ENCODE measurements at regions not wholly inside any gene's neighbourhood (a gene's known extent, or its start where the extent isn't known, plus 50 kb on each side); places are given as distances from the start of the nearest gene placed in this dataset.
"Not testable (repeated sequence)": the region's sequence is repeated elsewhere in the genome, so short reads cannot be mapped to it uniquely, and the experiment has no call there.

DNA sequence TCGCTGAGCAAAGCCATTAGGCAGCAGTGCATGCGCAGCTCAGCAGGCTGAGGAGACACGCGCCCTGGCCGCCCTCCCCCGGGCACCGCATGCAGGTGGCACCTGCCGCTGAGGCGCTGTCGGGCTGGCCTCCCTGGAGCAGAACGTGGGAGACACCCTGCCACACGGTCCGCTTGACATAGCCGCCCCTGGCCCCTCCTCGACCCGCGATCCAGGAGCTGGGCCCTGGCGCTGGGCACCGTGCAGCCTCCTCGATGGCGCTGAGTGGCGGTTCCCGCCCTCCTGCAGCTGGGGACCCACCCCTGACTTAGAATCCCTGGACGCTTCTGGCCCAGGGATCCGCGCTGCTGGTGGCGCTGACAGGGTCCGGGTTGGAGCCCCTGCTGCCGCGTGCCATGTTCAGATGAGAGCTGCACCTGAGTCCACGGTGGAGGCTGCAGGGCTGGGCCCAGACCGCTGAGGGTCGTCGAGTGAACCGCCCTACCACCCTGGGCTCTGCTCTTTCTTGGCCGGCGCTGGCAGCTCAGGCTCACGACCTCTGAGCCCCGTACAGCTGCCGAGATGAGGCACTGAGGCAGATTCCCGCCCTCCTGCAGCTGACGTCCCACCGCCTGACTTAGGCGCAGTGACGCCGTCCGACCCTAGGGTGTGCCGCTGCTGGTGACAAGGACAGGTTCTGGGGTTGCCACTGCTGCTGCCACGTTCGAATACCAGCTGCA lies 116.8 kb downstream of the OR13A1 start:
- DNase-seq (ENCODE audit: low read depth): no peak

DNA sequence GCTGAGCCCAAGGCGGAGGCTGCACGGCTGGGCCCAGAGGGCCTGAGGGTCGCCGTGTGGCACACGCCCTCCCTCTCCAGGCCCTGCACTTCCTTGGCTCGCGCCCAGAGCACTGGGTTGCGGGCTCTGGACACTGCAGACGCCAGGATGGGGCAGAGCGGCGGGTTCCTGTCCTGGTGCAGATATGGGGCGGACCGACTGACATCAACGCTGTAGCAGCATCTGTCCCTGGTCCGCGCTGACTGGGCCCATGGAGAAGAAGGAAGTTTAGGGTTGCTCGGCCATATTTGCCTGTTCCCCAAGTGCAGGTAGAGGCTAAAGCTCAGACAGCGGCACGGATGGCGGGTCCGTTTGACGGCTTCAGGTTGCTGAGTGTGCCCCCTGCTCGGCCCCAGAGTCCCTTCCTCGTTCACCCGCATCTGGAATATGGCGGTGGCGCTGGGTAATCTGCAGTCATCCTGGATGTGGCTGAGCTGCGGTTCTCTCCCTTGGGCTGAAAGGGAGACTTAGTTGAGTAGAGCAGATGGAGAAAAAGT lies 116.1 kb downstream of the OR13A1 start:
- no peak for DNase-seq (ENCODE audit: low read depth)

DNA sequence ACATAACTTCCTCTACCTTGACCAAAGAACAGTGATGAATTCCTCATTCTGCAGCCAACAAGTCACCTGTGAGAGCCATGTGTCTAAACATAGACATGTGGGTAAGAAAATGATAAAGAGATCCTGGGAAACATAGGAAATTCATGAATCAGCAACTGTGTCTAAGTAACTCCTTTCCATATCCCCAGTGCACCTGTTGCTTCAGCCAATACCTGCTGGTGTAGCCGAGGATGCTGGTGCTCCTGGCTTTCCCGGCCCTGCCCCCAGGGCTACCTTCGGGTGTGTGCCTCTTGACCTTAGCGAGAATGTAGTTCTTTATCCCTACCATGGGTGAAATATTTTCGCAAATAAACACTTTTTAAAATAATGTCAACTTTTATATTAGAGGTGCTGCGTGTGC lies 114.1 kb downstream of the OR13A1 start:
- no peak for DNase-seq (ENCODE audit: low read depth)

DNA sequence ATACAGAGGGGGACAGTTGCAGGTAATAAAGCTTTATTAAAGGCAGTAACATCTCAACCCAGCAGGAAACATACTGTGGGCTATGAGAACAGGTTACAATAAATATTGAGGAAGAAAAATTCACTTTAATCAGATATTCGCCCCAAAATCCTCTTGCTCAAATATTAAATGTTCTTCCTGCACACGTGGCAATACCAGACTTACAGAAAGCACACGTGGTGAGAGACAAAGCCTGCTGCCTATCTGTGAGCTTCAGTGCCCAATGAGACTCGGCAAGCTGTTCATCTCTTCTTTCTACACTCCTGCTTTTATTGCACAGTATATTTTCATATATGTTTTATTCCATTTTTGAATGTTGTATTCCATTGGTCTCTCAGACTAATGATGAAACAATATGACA lies 113.2 kb downstream of the OR13A1 start:
- DNase-seq (ENCODE audit: low read depth): no peak

GRCh38 chr10:45204954-45205775 lies 110.2 kb downstream of the OR13A1 start:
- no peak for DNase-seq (ENCODE audit: low read depth)

- DNase-seq (ENCODE audit: low read depth): no peak
Observed at GRCh38 chr10:45209888-45210287, 105.5 kb downstream of the OR13A1 start.

DNA sequence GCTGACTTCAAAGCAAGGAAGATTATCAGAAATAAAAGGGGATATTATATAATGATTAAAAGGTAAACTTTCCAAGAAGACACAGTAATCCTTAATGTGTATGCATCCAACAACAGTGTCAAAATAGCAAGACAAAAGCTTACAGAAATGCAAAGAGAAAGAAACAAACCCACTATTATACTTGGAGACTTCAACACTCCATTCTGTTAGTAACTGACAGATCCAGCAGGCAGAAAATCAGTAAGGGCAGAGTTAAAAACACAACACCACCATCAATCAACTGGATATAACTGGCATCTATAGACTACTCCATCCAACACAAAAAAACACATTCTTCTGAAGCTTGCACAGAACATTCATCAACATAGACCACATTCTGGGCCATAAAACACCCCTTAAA lies 103.8 kb downstream of the OR13A1 start:
- DNase-seq (ENCODE audit: low read depth): no peak

GRCh38 chr10:45219416-45219815 lies 96.0 kb downstream of the OR13A1 start:
- no peak for DNase-seq (ENCODE audit: low read depth)

DNA sequence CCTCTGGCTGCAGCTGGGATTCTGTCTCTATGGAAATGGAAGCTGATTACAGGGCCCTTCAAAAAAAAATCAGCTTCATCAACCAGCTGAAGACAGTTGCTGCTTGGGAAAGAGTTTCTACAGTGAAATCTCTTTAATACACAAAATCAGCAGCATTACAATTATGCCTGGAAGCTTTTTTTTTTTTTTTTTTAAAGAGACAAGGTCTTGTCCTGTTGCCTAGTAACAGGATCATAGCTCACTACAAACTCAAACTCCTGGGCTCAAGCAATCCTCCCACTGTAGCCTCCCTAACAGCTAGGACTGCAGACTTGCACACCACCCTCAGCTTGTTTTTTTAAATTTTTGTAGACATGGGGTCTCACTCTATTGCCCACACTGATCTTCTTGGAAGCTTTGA lies 94.5 kb downstream of the OR13A1 start:
- DNase-seq (ENCODE audit: low read depth): no peak

DNA sequence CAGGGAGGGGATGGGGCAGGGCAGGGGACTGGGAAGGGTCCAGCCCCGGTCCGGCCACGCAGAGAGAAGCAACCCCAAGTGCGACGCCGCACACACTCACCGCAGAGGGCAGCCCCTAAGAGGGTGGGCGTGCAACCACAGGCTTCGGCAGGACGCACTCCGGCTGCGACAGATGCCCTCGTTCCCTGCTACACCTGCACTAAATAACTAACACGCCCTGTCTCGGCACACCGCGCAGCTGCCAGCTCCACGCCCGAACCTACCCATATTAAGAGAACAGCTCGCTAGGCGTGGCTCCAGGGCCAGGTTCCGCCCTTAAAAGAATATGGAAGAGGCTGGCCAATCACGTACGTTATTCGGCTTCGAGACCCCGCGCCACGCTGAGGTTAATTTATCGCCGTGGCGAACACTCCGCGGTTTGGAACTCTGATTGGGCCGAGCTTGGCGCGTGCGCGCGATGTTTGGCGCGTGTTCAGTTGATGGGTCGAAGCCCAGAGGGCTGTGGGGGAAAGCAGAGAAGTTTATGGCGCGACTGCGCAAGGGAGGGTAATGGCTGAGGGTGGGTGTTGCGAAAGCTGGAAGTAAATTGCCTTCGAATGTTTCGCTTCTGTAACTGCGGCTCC lies 91.1 kb downstream of the OR13A1 start:
- no peak for DNase-seq (ENCODE audit: low read depth)

DNA sequence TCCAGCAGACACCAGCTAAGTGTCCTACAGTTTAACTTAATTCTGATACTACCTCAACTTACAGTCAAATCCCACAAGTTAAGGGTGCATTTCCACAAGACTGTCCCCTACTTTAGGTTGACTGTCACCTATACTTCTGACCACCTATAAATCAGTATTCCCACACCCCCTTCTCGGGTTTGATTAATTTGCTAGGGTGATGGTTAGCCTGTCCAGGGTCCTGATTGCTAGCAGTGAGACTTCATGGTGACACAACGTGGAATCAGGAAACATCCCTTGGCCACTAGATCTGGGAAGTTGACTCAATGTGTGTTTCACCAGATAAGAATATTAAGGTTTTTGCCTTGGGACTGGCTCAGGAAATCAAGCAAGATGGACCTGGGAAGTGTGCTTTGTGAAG lies 88.4 kb downstream of the OR13A1 start:
- no peak for DNase-seq (ENCODE audit: low read depth)

- DNase-seq (ENCODE audit: low read depth): no peak
Observed at GRCh38 chr10:45227456-45227855, 88.0 kb downstream of the OR13A1 start.

GRCh38 chr10:45229823-45230222 lies 85.6 kb downstream of the OR13A1 start:
- DNase-seq (ENCODE audit: low read depth): no peak

DNA sequence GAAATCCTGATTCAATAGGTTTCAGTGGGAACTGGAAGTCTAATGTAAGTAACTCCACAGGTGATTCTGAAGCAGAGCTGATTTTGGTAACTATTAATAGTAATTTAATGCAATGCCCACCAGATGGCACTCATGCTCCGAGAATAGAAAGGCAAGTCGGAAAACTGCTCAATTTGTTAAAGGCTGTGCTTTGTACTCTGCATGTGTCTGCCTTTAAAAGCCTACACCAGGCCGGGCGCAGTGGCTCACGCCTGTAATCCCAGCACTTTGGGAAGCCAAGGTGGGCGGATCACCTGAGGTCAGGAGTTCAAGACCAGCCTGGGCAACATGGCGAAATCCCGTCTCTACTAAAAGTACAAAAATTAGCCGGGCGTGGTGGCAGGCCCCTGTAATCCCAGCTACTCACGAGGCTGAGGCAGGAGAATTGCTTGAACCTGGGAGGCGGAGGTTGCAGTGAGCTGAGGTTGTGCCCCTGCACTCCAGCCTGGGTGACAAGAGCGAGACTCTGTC lies 80.1 kb downstream of the OR13A1 start:
- DNase-seq (ENCODE audit: low read depth): peak; percentile 41

DNA sequence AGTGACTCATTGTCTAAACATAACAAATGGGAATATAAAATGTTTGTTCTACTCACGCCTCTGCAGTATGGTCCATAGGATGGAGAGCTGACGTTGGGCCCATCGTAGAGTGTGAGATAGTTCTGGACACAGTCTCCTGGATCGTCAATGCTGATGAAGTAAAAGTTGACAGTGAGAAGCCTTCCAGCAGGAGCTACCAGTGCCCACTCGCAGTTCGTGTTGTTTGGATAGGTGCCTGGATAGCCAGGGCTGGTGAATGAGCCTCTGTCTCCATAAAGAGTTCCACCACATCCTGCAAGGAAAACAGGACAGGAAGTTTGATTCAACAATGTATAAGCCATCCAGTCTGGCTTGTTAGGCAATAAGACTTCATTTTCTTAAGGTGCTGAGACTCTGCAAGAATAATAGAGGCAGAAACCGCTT lies 79.6 kb downstream of the OR13A1 start:
- DNase-seq (ENCODE audit: low read depth): no peak

DNA sequence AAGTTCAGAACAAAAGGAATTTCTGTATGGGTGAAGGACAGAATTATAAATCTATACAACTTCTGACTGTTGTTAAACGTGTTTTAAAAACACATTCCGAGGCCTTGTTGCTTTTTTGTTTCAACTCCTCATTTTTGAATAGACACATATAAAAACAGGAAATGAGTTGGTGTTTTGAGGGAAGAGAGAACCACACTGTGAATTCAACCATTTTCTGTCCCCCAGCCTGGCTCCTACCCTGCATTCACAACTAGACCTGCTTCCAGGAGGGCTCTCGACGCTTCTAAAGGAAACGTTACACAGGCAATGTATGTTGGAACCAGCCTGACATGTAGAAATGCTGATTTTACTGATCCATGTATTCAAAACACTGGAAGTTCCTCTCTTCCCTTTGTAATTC lies 76.5 kb downstream of the OR13A1 start:
- no peak for DNase-seq (ENCODE audit: low read depth)

DNA sequence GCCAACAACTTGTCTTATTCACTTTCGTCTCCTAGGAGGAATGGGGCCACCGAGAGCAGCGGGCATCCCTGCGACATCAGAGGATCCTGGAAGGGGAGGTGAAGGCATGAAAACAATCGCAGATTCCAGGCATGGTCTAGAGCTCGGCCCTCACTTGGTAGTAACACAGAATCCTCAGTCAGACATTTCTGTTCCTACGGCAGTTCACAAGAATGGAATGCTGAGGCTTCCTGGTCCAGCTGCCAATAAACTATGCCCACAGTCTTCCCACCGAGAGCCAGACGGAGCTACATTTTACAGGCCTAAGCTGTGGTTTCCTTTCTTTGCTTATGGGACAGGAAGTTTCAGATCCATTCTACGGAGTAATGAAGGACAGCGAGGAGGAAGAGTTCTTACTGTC lies 75.8 kb downstream of the OR13A1 start:
- no peak for DNase-seq (ENCODE audit: low read depth)

DNA sequence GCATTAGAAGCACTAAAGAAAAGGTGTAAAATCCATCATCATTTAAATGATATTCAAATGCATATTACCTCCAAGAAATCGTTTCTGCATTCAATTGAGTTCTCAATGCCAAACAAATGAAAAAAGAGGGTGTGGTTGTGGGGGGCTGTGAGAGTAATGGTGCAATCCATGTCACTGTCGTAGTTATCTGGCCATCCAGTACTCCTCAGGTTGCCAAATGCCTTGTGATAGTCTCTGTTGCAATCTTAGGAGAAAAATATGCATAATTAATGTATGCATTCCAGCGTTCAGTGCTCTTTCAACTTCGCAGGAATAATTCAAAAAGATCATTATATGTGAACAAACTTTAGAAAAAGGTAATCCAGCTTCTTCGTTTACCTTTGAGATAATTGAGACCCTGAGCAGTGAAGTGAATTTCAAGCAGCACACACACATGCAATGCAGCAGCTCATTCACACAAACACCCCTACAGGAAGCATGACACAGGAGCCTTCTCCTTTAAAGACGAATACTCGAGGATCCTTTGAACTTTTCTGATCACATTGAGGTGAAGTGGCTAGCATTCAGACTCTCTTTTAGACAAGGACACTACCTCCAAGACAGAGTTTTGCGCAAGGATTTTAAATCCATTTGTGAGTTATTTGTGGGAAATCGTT lies 73.4 kb downstream of the OR13A1 start:
- DNase-seq (ENCODE audit: low read depth): no peak

GRCh38 chr10:45243261-45243660 lies 72.1 kb downstream of the OR13A1 start:
- DNase-seq (ENCODE audit: low read depth): no peak

DNA sequence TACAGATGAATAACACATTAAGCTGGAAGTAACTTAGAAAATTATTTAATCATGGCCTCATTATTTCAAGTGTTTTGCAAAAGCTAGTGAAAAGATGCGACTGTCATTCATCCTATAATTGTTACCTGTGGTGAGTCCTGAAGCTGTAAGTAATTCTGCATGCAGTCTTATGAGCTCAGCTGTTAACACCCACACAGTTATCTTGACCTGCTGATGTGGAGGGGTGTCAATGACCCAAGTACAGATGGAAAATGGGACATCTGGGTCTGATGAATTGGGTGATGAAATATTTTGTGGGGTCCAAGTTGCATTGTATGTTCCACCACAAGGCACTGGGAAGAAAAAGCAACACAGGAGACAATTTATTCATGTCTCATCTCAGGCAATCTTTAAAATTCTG lies 68.9 kb downstream of the OR13A1 start:
- no peak for DNase-seq (ENCODE audit: low read depth)

DNA sequence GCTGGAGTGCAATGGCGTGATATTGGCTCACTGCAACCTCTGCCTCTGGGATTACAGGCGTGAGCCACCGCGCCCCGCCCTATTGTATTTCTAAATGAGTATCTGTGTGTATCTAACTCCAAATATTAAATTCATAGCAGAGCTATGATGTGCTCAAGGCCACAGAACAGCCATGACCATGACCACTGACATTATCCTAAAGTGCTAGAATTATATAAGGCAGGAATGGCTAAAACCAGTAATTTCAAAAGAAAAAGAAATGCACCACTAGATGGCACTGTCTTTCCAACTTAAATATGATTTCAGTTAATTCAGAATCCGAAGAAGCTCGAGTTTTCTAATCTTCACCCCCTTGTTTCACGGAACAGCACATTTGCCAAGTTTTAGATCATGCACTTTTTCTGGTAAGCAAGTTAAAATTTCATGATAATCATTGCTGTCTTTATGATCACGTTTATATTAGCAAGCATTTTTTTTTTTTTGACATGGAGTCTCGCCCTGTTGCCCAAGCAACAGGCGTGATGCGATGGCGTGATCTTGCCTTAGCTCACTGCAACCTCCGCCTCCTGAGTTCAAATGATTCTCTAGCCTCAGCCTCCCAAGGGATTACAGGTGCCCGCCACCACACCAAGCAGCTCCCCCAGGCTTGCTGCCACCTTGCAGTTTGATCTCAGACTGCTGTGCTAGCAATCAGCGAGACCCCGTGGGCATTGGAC lies 65.3 kb downstream of the OR13A1 start:
- DNase-seq (ENCODE audit: low read depth): no peak

- not testable (repeated sequence) for DNase-seq (ENCODE audit: low read depth)
Observed at GRCh38 chr10:45250694-45251075, 64.7 kb downstream of the OR13A1 start.

Data from stimulated activated CD4-positive, alpha-beta T cell treated with anti-CD3 and anti-CD28 coated beads, Interleukin-2, amount 100 ng/mL, for 4 hours (primary cell).